ENCODE measurements at regions not wholly inside any gene's neighbourhood (a gene's known extent, or its start where the extent isn't known, plus 50 kb on each side); places are given as distances from the start of the nearest gene placed in this dataset.

DNA sequence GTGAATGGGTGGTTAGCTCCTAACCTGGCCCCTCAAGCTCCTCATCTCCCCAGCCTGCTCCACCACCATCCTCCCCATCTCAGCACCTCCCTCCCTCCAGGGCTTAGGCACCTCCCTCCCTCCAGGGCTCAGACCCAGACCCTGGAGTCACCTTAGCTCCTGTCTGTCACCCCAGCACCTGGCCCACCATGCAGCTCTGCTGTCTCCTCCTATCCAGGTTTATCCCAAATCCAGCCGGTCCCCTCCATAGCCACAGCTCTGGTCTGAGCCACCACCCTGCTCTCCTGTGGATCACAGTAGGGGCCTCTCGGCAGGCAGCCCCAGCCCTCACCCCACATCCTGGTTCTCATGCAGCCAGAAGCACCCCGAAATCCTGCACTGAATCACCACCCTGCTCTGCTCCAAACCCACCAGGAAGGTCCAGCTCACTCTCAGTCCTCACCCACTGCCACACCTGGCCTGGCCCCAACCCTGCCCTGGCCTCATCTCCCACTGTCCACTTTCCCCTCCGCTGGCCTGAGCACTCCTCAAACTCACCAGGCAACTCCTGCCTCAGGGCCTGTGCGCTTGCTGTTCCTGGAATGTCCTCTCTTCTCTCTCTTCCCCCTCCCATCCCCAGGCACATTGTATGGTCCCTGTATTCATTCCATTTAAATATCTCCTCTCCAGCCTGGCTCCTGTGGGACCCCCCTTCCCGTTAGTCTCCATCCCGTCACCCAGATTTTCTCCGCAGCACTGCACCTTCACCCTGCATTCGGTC lies 62.6 kb downstream of the DIO3 start:
- no peaks in the 10 kb centered on the region for H3K27me3 ChIP-seq (replicated peaks; ENCODE audit: control insufficient read depth, insufficient read depth, low read length)
- TF ChIP-seq CTCF (IDR thresholded peaks at IDR 0.05; ENCODE audit: insufficient read depth in 1 of 2, low read depth in 1 of 2, low read length in 1 of 2, severe bottlenecking in 1 of 2, unreplicated experiment in 1 of 2): no peak
- H3K27ac Mint-ChIP-seq (ENCODE audit: unreplicated experiment): no peak overlapping the region
- H3K36me3 Mint-ChIP-seq (ENCODE audit: insufficient read depth, unreplicated experiment): no peaks in the 10 kb centered on the region
- H3K4me1 ChIP-seq: no peaks in the 10 kb centered on the region
- no peak overlapping the region for H3K4me3 ChIP-seq (ENCODE audit: low read depth, low read length)
- H3K9me3 ChIP-seq: no peaks in the 10 kb centered on the region
- no peaks in the 10 kb centered on the region for H3K4me1 Mint-ChIP-seq (ENCODE audit: low read depth, unreplicated experiment)
- ChIA-PET CTCF (no interaction called here), POLR2A (no interaction called here)
- no peak for DNase-seq
- intact Hi-C loops (cut with micrococcal nuclease; ENCODE audit: unreplicated experiment): loop anchor here (10.0 kb wide), 3 partner anchors 389 to 1239 kb away; no protein-coding TSS in a partner anchor
- no peak overlapping the region for H3K4me3 Mint-ChIP-seq (ENCODE audit: unreplicated experiment)
- BruUV-seq (replicated peaks): no TSS peak
- no peaks in the 10 kb centered on the region for H3K9me3 Mint-ChIP-seq (ENCODE audit: unreplicated experiment)
- no peaks in the 10 kb centered on the region for H3K27me3 Mint-ChIP-seq (ENCODE audit: insufficient read depth, unreplicated experiment)
- H3K36me3 ChIP-seq (ENCODE audit: control insufficient read depth, insufficient read depth, low read length): no peaks in the 10 kb centered on the region

- no peaks in the 10 kb centered on the region for H3K27me3 ChIP-seq (replicated peaks; ENCODE audit: control insufficient read depth, insufficient read depth, low read length)
- POLR2A ChIA-PET: no interaction called here
- no peak overlapping the region for H3K27ac Mint-ChIP-seq (ENCODE audit: unreplicated experiment)
- no peaks in the 10 kb centered on the region for H3K9me3 Mint-ChIP-seq (ENCODE audit: unreplicated experiment)
- no peak for TF ChIP-seq CTCF (IDR thresholded peaks at IDR 0.05; ENCODE audit: insufficient read depth in 1 of 2, low read depth in 1 of 2, low read length in 1 of 2, severe bottlenecking in 1 of 2, unreplicated experiment in 1 of 2)
- CTCF ChIA-PET: no interaction called here
- H3K27me3 Mint-ChIP-seq (ENCODE audit: insufficient read depth, unreplicated experiment): no peaks in the 10 kb centered on the region
- H3K4me3 Mint-ChIP-seq (ENCODE audit: unreplicated experiment): no peak overlapping the region
- no peaks in the 10 kb centered on the region for H3K36me3 Mint-ChIP-seq (ENCODE audit: insufficient read depth, unreplicated experiment)
- no TSS peak for BruUV-seq (replicated peaks)
- no peaks in the 10 kb centered on the region for H3K4me1 Mint-ChIP-seq (ENCODE audit: low read depth, unreplicated experiment)
- intact Hi-C loops (cut with micrococcal nuclease; ENCODE audit: unreplicated experiment): loop anchor here (10.0 kb wide), 3 partner anchors 390 to 1240 kb away; no protein-coding TSS in a partner anchor
- no peak overlapping the region for H3K4me3 ChIP-seq (ENCODE audit: low read depth, low read length)
- no peaks in the 10 kb centered on the region for H3K9me3 ChIP-seq
- H3K4me1 ChIP-seq: no peaks in the 10 kb centered on the region
- DNase-seq: no peak
- H3K36me3 ChIP-seq (ENCODE audit: control insufficient read depth, insufficient read depth, low read length): no peaks in the 10 kb centered on the region
Measured at GRCh38 chr14:101624536-101624935, 63.2 kb downstream of the DIO3 start.

GRCh38 chr14:101625336-101626097 lies 64.2 kb downstream of the DIO3 start:
- no peak overlapping the region for H3K27ac Mint-ChIP-seq (ENCODE audit: unreplicated experiment)
- no peaks in the 10 kb centered on the region for H3K4me1 Mint-ChIP-seq (ENCODE audit: low read depth, unreplicated experiment)
- intact Hi-C loops (cut with micrococcal nuclease; ENCODE audit: unreplicated experiment): loop anchor here (5.0 to 10.0 kb wide), 4 partner anchors 391 to 1241 kb away; no protein-coding TSS in a partner anchor
- Histone ChIP-seq H3K27me3 (replicated peaks; ENCODE audit: control insufficient read depth, insufficient read depth, low read length) (no peaks in the 10 kb centered on the region), H3K4me3 (ENCODE audit: low read depth, low read length) (no peak overlapping the region), H3K4me1 (no peaks in the 10 kb centered on the region), H3K9me3 (no peaks in the 10 kb centered on the region), H3K36me3 (ENCODE audit: control insufficient read depth, insufficient read depth, low read length) (no peaks in the 10 kb centered on the region)
- no TSS peak for BruUV-seq (replicated peaks)
- H3K9me3 Mint-ChIP-seq (ENCODE audit: unreplicated experiment): no peaks in the 10 kb centered on the region
- ChIA-PET CTCF (no interaction called here), POLR2A (no interaction called here)
- TF ChIP-seq CTCF (IDR thresholded peaks at IDR 0.05; ENCODE audit: insufficient read depth in 1 of 2, low read depth in 1 of 2, low read length in 1 of 2, severe bottlenecking in 1 of 2, unreplicated experiment in 1 of 2): no peak
- no peaks in the 10 kb centered on the region for H3K36me3 Mint-ChIP-seq (ENCODE audit: insufficient read depth, unreplicated experiment)
- DNase-seq: no peak
- peaks cover 1% of the 10 kb centered on the region for H3K27me3 Mint-ChIP-seq (ENCODE audit: insufficient read depth, unreplicated experiment)
- no peak overlapping the region for H3K4me3 Mint-ChIP-seq (ENCODE audit: unreplicated experiment)

Data from Caco-2 (cell line).